ENCODE measurements at regions not wholly inside any gene's neighbourhood (a gene's known extent, or its start where the extent isn't known, plus 50 kb on each side); places are given as distances from the start of the nearest gene placed in this dataset.

GRCh38 chr5:3729631-3730030 is 134.0 kb downstream of the IRX1 start:
- Histone ChIP-seq H3K4me3 (no peak overlapping the region), H3K36me3 (no peaks in the 10 kb centered on the region), H3K4me1 (no peaks in the 10 kb centered on the region), H3K9me3 (no peaks in the 10 kb centered on the region), H3K27me3 (peaks cover 0 to 18% (median 0%) of the 10 kb centered on the region in 4 donors), H3K27ac (no peak overlapping the region)
- no peak for DNase-seq
- intact Hi-C loops (cut with DNase I), result no loop called here
- WGBS, 2 donors, result 67 to 69% methylated on average over 8 of the region's 8 CpGs
- TF ChIP-seq POLR2A (IDR thresholded peaks at IDR 0.05) (no peak), CTCF (IDR thresholded peaks at IDR 0.05) (no peak)

- H3K27ac ChIP-seq, result no peak overlapping the region
- 87 to 90% methylated on average over 6 of the region's 6 CpGs for WGBS, 2 donors
These were observed 139.0 kb downstream of the IRX1 start for GRCh38 chr5:3734632-3735031.

GRCh38 chr5:3736466-3736865 is 140.8 kb downstream of the IRX1 start:
- Histone ChIP-seq H3K9me3 (no peaks in the 10 kb centered on the region), H3K27me3 (peaks cover 0 to 21% (median 0%) of the 10 kb centered on the region in 4 donors), H3K36me3 (no peaks in the 10 kb centered on the region), H3K4me3 (no peak overlapping the region), H3K4me1 (peaks cover 0 to 13% (median 2%) of the 10 kb centered on the region in 3 donors), H3K27ac (no peak overlapping the region)
- TF ChIP-seq POLR2A (IDR thresholded peaks at IDR 0.05), result no peak
- no peak for TF ChIP-seq CTCF (IDR thresholded peaks at IDR 0.05)
- intact Hi-C loops (cut with DNase I), result no loop called here
- DNase-seq, result no peak
- 61 to 68% methylated on average over 16 of the region's 16 CpGs for WGBS, 2 donors

More at GRCh38 chr5:3734632-3735031, 139.0 kb downstream of the IRX1 start:
- DNase-seq, result no peak
- Histone ChIP-seq H3K27me3 (peaks cover 0 to 14% (median 0%) of the 10 kb centered on the region in 4 donors), H3K9me3 (no peaks in the 10 kb centered on the region), H3K4me3 (no peak overlapping the region), H3K4me1 (no peaks in the 10 kb centered on the region), H3K36me3 (no peaks in the 10 kb centered on the region)
- intact Hi-C loops (cut with DNase I), result no loop called here
- no peak for TF ChIP-seq CTCF (IDR thresholded peaks at IDR 0.05)
- TF ChIP-seq POLR2A (IDR thresholded peaks at IDR 0.05), result no peak

DNA sequence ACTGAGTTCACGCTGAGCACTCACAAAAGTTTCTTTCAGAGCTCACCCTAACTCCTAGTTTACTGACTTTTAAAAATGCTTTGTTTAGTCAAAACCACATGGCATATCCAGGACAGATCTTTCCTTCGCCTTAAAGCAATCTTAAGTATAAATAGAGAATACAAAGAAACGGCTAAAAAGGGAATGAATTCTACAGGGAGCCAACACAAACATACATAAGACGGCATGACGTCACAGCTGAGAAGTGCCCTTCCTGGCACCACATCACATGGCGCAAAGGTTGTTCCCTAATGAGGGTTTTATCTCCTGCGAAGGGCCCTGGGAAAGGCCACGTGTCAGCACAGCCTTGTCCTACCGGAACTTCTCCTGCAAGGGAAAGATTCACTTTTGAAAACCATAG is 141.3 kb downstream of the IRX1 start:
- Histone ChIP-seq H3K36me3 (no peaks in the 10 kb centered on the region), H3K4me1 (peaks cover 0 to 18% (median 4%) of the 10 kb centered on the region in 3 donors), H3K9me3 (no peaks in the 10 kb centered on the region), H3K27ac (no peak overlapping the region), H3K27me3 (peaks cover 0 to 22% (median 0%) of the 10 kb centered on the region in 4 donors), H3K4me3 (no peak overlapping the region)
- WGBS, 2 donors, result 57 to 61% methylated on average over 8 to 9 of the region's 9 CpGs
- TF ChIP-seq CTCF (IDR thresholded peaks at IDR 0.05) (no peak), POLR2A (IDR thresholded peaks at IDR 0.05) (no peak)
- intact Hi-C loops (cut with DNase I), result no loop called here
- DNase-seq, result no peak

DNA sequence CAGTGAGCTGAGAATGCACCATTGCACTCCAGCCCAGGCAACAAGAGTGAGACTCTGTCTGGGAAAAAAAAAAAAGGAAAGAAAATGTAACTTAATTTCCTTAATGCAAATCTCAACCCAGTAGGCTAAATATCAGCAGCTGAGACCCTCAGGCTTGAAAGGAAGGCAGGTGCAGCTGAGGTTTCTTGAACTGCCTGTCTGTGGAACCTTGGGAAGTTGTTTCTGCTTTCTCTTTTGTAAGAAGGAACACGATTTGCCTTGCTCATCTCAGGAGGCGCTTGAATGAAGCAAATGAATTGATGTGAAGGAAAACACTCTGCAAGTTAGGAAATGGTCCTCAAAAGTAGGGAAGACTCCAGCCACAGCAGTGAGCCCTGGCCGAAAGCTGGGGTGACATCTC is 143.3 kb downstream of the IRX1 start:
- WGBS, 2 donors, result 62 to 76% methylated on average over 3 of the region's 3 CpGs
- H3K27me3 ChIP-seq, result peaks cover 0 to 29% (median 0%) of the 10 kb centered on the region in 4 donors
- H3K9me3 ChIP-seq, result no peaks in the 10 kb centered on the region
- TF ChIP-seq POLR2A (IDR thresholded peaks at IDR 0.05), result no peak
- no peak for TF ChIP-seq CTCF (IDR thresholded peaks at IDR 0.05)
- H3K36me3 ChIP-seq, result no peaks in the 10 kb centered on the region
- intact Hi-C loops (cut with DNase I), result no loop called here
- DNase-seq, result no peak
- H3K4me3 ChIP-seq, result no peak overlapping the region
- H3K27ac ChIP-seq, result no peak overlapping the region
- H3K4me1 ChIP-seq, result peaks cover 0 to 19% (median 4%) of the 10 kb centered on the region in 3 donors

Data from esophagus squamous epithelium (tissue), 5 donors.